Vagina (tissue), 2 donors: ENCODE measurements at regions not wholly inside any gene's neighbourhood (a gene's known extent, or its start where the extent isn't known, plus 50 kb on each side); places are given as distances from the start of the nearest gene placed in this dataset.

Experiments
- CTCF ChIP-seq, 3 experiments: fragments of 450-650 bp in 2 of 3; fragments of 200-600 bp in 1 of 3; sonication (generic) in 1 of 3; IDR thresholded peaks; one replicate each; pipeline ENCODE4 v1.5.1; 2017 to 2019; ENCODE audit warnings: antibody characterized with exemption in 3 of 3, mild to moderate bottlenecking in 2 of 3, moderate library complexity in 2 of 3
- POLR2A ChIP-seq, 2 donors: fragments of 450-650 bp; IDR thresholded peaks; one replicate each; pipeline ENCODE4 v1.6.1; 2017; ENCODE audit warnings: antibody characterized with exemption in 2 of 2, mild to moderate bottlenecking in 2 of 2, moderate library complexity in 2 of 2

- no peak for TF ChIP-seq POLR2A (IDR thresholded peaks at IDR 0.05)
- no peak for TF ChIP-seq CTCF (IDR thresholded peaks at IDR 0.05)
These were observed 237.0 kb downstream of the KIF4B start for GRCh38 chr5:155250596-155250995.
